Prostate gland (tissue), 2 donors: ENCODE measurements at regions not wholly inside any gene's neighbourhood (a gene's known extent, or its start where the extent isn't known, plus 50 kb on each side); places are given as distances from the start of the nearest gene placed in this dataset.

ENCODE experiments used
- DNase-seq: peaks from one replicate; pipeline ENCODE4 v3.0.0-alpha.2; 2019; ENCODE audit warnings: low spot score
- H3K27ac ChIP-seq, 2 donors: fragments of 200-600 bp; sonication (generic); 2 replicates each; pipeline ENCODE4 v1.5.1; 2017 to 2019
- H3K27me3 ChIP-seq: fragments of 200-600 bp; sonication (generic); replicated peaks from 2 replicates; pipeline ENCODE4 v1.5.1; 2019; ENCODE audit not compliant: insufficient read depth
- H3K36me3 ChIP-seq, 2 donors: fragments of 200-600 bp; sonication (generic); 1 replicate in 1 of 2; 2 replicates in 1 of 2; pipeline versions ENCODE4 v1.5.1 to v1.8.1; 2017 to 2019
- H3K4me1 ChIP-seq: fragments of 200-600 bp; sonication (generic); replicated peaks from 2 replicates; pipeline ENCODE4 v1.5.1; 2019
- H3K4me3 ChIP-seq, 2 donors: fragments of 200-600 bp; sonication (generic); 2 replicates each; pipeline ENCODE4 v1.5.1; 2017 to 2019
- H3K9me3 ChIP-seq: fragments of 200-600 bp; sonication (generic); 2 replicates; pipeline ENCODE4 v1.5.1; 2017
- POLR2A ChIP-seq: fragments of 450-650 bp; IDR thresholded peaks from one replicate; pipeline ENCODE4 v1.6.1; 2016; ENCODE audit warnings: antibody characterized with exemption, mild to moderate bottlenecking
- POLR2AphosphoS5 ChIP-seq: sonication (generic); formaldehyde crosslinking; IDR thresholded peaks from one replicate; pipeline ENCODE4 v1.6.1; 2017; ENCODE audit warnings: antibody characterized with exemption
- WGBS: methylation state at CpG from one replicate; pipeline ENCODE4 v1.1.5; 2018; 5-methylcytosine and 5-hydroxymethylcytosine counted together
- intact Hi-C: fragments of 100-400 bp; cut with DNase I; formaldehyde crosslinking; loops from one replicate; pipeline ENCODE4 v1.14.2; 2022
- TF ChIP-seq, protein P1 (sequence below), 4 experiments: fragments of 200-600 bp in 2 of 4; fragments of 450-650 bp in 2 of 4; sonication (generic) in 2 of 4; IDR thresholded peaks; 1 replicate in 3 of 4; 2 replicates in 1 of 4; pipeline ENCODE4 v1.5.1; 2016 to 2019; ENCODE audit warnings: antibody characterized with exemption in 4 of 4, mild to moderate bottlenecking in 2 of 4, moderate library complexity in 2 of 4

DNA sequence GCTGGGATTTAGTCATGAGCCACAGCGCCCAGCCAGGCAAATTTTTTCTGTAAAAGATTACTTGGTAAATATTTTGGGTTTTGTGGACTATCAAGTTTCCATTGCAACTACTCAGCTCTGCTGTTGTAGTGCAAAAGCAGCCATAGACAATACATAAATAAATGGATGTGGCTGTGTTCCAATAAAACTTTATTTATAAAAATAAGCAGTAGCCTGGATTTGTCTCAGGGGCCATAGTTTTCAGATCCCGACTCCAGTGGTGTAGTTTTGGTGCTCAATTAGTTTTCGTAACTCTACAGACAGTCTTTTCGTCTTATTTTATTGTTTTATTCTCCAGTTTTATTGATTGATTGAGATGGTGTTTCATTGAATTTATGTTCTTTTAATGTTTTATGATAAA lies 80.1 kb upstream of the IVNS1ABP start:
- no peaks in the 10 kb centered on the region for H3K9me3 ChIP-seq
- TF ChIP-seq POLR2AphosphoS5 (no peak), POLR2A (no peak)
- TF ChIP-seq, protein P1, sequence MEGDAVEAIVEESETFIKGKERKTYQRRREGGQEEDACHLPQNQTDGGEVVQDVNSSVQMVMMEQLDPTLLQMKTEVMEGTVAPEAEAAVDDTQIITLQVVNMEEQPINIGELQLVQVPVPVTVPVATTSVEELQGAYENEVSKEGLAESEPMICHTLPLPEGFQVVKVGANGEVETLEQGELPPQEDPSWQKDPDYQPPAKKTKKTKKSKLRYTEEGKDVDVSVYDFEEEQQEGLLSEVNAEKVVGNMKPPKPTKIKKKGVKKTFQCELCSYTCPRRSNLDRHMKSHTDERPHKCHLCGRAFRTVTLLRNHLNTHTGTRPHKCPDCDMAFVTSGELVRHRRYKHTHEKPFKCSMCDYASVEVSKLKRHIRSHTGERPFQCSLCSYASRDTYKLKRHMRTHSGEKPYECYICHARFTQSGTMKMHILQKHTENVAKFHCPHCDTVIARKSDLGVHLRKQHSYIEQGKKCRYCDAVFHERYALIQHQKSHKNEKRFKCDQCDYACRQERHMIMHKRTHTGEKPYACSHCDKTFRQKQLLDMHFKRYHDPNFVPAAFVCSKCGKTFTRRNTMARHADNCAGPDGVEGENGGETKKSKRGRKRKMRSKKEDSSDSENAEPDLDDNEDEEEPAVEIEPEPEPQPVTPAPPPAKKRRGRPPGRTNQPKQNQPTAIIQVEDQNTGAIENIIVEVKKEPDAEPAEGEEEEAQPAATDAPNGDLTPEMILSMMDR (IDR thresholded peaks at IDR 0.05) = no peak
- H3K4me3 ChIP-seq = no peak overlapping the region
- no peaks in the 10 kb centered on the region for H3K27me3 ChIP-seq
- H3K4me1 ChIP-seq = no peaks in the 10 kb centered on the region
- H3K27ac ChIP-seq = no peak overlapping the region
- no peaks in the 10 kb centered on the region for H3K36me3 ChIP-seq
- intact Hi-C loops = no loop called here
- DNase-seq = no peak
- WGBS = 93% methylated on average over 4 of the region's 4 CpGs

DNA sequence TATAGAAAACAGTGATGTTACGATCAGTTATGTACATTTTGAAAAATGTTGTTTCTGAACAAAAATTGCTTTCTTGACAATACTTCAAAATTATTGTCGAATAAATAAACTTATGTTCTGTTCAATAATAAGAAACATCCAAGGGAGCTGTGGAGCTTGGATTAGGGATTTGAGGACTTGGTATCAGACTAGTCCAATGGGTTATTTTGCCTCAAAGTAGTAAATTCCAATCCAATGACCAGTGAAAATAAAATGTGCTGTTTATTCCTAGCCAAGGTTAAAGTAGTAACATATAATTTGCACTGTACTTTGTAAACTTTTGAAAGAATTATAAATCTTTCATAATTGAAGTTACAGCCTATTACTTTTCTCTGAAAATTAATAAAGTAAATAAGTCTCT lies 79.1 kb upstream of the IVNS1ABP start:
- Histone ChIP-seq H3K36me3 (no peaks in the 10 kb centered on the region), H3K4me3 (no peak overlapping the region), H3K27ac (no peak overlapping the region), H3K9me3 (no peaks in the 10 kb centered on the region), H3K27me3 (no peaks in the 10 kb centered on the region), H3K4me1 (no peaks in the 10 kb centered on the region)
- 79% methylated on average over 2 of the region's 2 CpGs for WGBS
- intact Hi-C loops = no loop called here
- TF ChIP-seq POLR2AphosphoS5 (no peak), POLR2A (no peak)
- TF ChIP-seq, protein P1 (IDR thresholded peaks at IDR 0.05) = no peak
- DNase-seq = no peak

DNA sequence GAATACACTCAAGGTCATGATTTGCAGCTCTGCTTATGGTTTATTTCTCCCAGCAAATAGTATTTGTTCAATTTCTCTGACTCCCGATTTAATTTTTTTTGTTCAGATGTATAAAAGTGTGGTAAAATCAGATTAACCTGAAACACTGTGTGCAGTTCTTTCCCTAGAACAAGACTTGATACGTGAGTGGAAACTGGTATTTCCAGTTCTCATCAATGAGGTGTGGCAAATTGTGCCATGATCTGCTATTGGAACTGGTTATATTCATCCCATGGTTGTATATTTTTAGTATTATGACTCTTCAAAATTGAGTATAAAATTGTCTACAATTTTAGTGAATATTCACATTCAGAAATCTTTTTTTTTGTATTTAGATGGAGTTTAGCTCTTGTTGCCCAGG lies 76.8 kb upstream of the IVNS1ABP start:
- Histone ChIP-seq H3K4me3 (no peak overlapping the region), H3K9me3 (no peaks in the 10 kb centered on the region), H3K27me3 (no peaks in the 10 kb centered on the region), H3K36me3 (no peaks in the 10 kb centered on the region), H3K27ac (no peak overlapping the region), H3K4me1 (no peaks in the 10 kb centered on the region)
- peak; percentile 24 for DNase-seq
- intact Hi-C loops = no loop called here
- WGBS = 36% methylated on average over 2 of the region's 2 CpGs
- TF ChIP-seq, protein P1 (IDR thresholded peaks at IDR 0.05) = no peak

GRCh38 chr1:185393205-185393604 lies 76.2 kb upstream of the IVNS1ABP start:
- Histone ChIP-seq H3K9me3 (no peaks in the 10 kb centered on the region), H3K27ac (no peak overlapping the region), H3K27me3 (no peaks in the 10 kb centered on the region), H3K4me1 (no peaks in the 10 kb centered on the region), H3K36me3 (no peaks in the 10 kb centered on the region), H3K4me3 (no peak overlapping the region)
- TF ChIP-seq POLR2A (no peak), POLR2AphosphoS5 (no peak)
- TF ChIP-seq, protein P1 (IDR thresholded peaks at IDR 0.05) = no peak
- no peak for DNase-seq
- intact Hi-C loops = no loop called here
- WGBS = 65% methylated on average over 4 of the region's 4 CpGs

DNA sequence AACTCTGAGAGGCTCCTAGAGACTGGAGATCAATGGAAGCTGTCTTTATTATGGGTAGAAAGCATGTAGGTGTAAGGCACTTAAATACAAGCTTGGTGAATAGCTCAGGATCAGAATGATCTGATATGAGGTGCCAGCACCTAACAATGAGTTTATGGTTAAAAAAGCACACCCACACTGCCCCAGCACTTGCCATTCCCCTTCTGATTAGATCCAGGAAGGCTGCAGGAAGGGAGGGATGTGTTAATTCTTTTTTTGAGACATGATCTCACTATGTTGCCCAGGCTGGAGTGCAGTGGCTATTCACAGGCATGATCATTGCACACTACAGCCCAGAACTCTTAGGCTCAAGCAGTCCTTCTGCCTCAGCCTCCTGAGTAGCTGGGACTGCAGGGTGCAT lies 71.8 kb upstream of the IVNS1ABP start:
- H3K27ac ChIP-seq = no peak overlapping the region
- no peak overlapping the region for H3K4me3 ChIP-seq
- no peaks in the 10 kb centered on the region for H3K9me3 ChIP-seq
- TF ChIP-seq, protein P1 (IDR thresholded peaks at IDR 0.05) = no peak
- TF ChIP-seq POLR2A (no peak), POLR2AphosphoS5 (no peak)
- H3K36me3 ChIP-seq = no peaks in the 10 kb centered on the region
- no peaks in the 10 kb centered on the region for H3K4me1 ChIP-seq
- H3K27me3 ChIP-seq = no peaks in the 10 kb centered on the region
- intact Hi-C loops = no loop called here
- no peak for DNase-seq
